ENCODE measurements at regions not wholly inside any gene's neighbourhood (a gene's known extent, or its start where the extent isn't known, plus 50 kb on each side); places are given as distances from the start of the nearest gene placed in this dataset.

- DNase-seq, result no peak
- no peak for TF ChIP-seq CTCF (IDR thresholded peaks at IDR 0.05; ENCODE audit: low read depth, low read length)
- H3K27me3 ChIP-seq (ENCODE audit: insufficient read depth, low read depth, severe bottlenecking), result no peaks in the 10 kb centered on the region
- no peaks in the 10 kb centered on the region for H3K36me3 ChIP-seq
- H3K4me3 ChIP-seq (ENCODE audit: low read depth, low read length), result no peak overlapping the region
- no peak overlapping the region for H3K27ac ChIP-seq
- H3K9me3 ChIP-seq (ENCODE audit: severe bottlenecking), result no peaks in the 10 kb centered on the region
These were observed 1399.5 kb downstream of the PCDH9 start for GRCh38 chr13:65830411-65831205.

- no peak for DNase-seq
- no peak overlapping the region for H3K27ac ChIP-seq
- H3K36me3 ChIP-seq, result no peaks in the 10 kb centered on the region
- H3K27me3 ChIP-seq (ENCODE audit: insufficient read depth, low read depth, severe bottlenecking), result no peaks in the 10 kb centered on the region
- no peak overlapping the region for H3K4me3 ChIP-seq (ENCODE audit: low read depth, low read length)
- no peaks in the 10 kb centered on the region for H3K9me3 ChIP-seq (ENCODE audit: severe bottlenecking)
- TF ChIP-seq CTCF (IDR thresholded peaks at IDR 0.05; ENCODE audit: low read depth, low read length), result no peak
These were observed 1400.7 kb downstream of the PCDH9 start for GRCh38 chr13:65829241-65830008.

- no peaks in the 10 kb centered on the region for H3K36me3 ChIP-seq
- H3K9me3 ChIP-seq (ENCODE audit: severe bottlenecking), result no peaks in the 10 kb centered on the region
- H3K27ac ChIP-seq, result no peak overlapping the region
- TF ChIP-seq CTCF (IDR thresholded peaks at IDR 0.05; ENCODE audit: low read depth, low read length), result no peak
- DNase-seq, result no peak
- H3K27me3 ChIP-seq (ENCODE audit: insufficient read depth, low read depth, severe bottlenecking), result no peaks in the 10 kb centered on the region
- no peak overlapping the region for H3K4me3 ChIP-seq (ENCODE audit: low read depth, low read length)
These were observed 1403.5 kb downstream of the PCDH9 start for GRCh38 chr13:65826657-65827056.

GRCh38 chr13:65825039-65825438 is 1405.1 kb downstream of the PCDH9 start:
- no peak for DNase-seq
- Histone ChIP-seq H3K9me3 (ENCODE audit: severe bottlenecking) (no peaks in the 10 kb centered on the region), H3K4me3 (ENCODE audit: low read depth, low read length) (no peak overlapping the region), H3K36me3 (no peaks in the 10 kb centered on the region), H3K27ac (no peak overlapping the region), H3K27me3 (ENCODE audit: insufficient read depth, low read depth, severe bottlenecking) (no peaks in the 10 kb centered on the region)
- no peak for TF ChIP-seq CTCF (IDR thresholded peaks at IDR 0.05; ENCODE audit: low read depth, low read length)

- no peak overlapping the region for H3K27ac ChIP-seq
- H3K9me3 ChIP-seq (ENCODE audit: severe bottlenecking), result no peaks in the 10 kb centered on the region
- DNase-seq, result no peak
- no peak for TF ChIP-seq CTCF (IDR thresholded peaks at IDR 0.05; ENCODE audit: low read depth, low read length)
- H3K27me3 ChIP-seq (ENCODE audit: insufficient read depth, low read depth, severe bottlenecking), result no peaks in the 10 kb centered on the region
- no peaks in the 10 kb centered on the region for H3K36me3 ChIP-seq
- H3K4me3 ChIP-seq (ENCODE audit: low read depth, low read length), result no peak overlapping the region
These were observed 1422.1 kb downstream of the PCDH9 start for GRCh38 chr13:65808061-65808460.
